GM12878 (cell line): ENCODE measurements at regions not wholly inside any gene's neighbourhood (a gene's known extent, or its start where the extent isn't known, plus 50 kb on each side); places are given as distances from the start of the nearest gene placed in this dataset.

Source experiments
- ATAC-seq: fragments of 200-7000 bp; cut with Tn5 transposase; 3 replicates; pipeline ENCODE4 v1.9.1; 2020; ENCODE audit warnings: mild to moderate bottlenecking, moderate library complexity
- BruUV-seq: library from RNA; stranded (reverse); fragments of 400-500 nt; replicated peaks from 2 replicates; lab custom pipeline; 2021; lab: Mats Ljungman, UMichigan
- CTCF ChIA-PET: fragments of 300-600 bp; sonication (Branson Sonifier 250); formaldehyde crosslinking; extraction: SDS; loops from one replicate; lab custom pipeline; 2021; ENCODE audit warnings: inconsistent platforms; lab: Yijun Ruan, JAX
- POLR2A ChIA-PET: fragments of 350-600 bp; formaldehyde crosslinking; extraction: SDS; loops from one replicate; lab custom pipeline; 2021; ENCODE audit warnings: inconsistent platforms; lab: Charles Lee
- RAD21 ChIA-PET: fragments of 300-600 bp; sonication (Branson Sonifier 250); formaldehyde crosslinking; loops from one replicate; lab custom pipeline; 2023; ENCODE audit warnings: antibody characterized with exemption; ENCODE audit not compliant: unreplicated experiment; lab: Charles Lee
- SMC1A ChIA-PET: fragments of 300-600 bp; sonication (Branson Sonifier 250); formaldehyde crosslinking; loops from one replicate; lab custom pipeline; 2023; ENCODE audit not compliant: unreplicated experiment, uncharacterized antibody; lab: Charles Lee
- DNase-seq: peaks from one replicate; pipeline ENCODE4 v3.0.0-alpha.2; 2011; ENCODE audit warnings: low read depth, low spot score
- FAIRE-seq: peaks from 3 replicates; lab custom pipeline; 2011; peaks lifted over from hg19 to GRCh38; lab: Jason Lieb, UNC
- H2AFZ ChIP-seq: 2 replicates; pipeline ENCODE4 v1.6.0; 2011; ENCODE audit warnings: low read depth, low read length, control low read depth; ENCODE audit not compliant: control insufficient read depth
- H3K27ac ChIP-seq: 2 replicates; pipeline ENCODE4 v1.5.1; 2011; ENCODE audit warnings: control low read depth; ENCODE audit not compliant: control insufficient read depth, insufficient read depth
- H3K27me3 ChIP-seq, 2 experiments: replicated peaks in 1 of 2; 2 replicates each; pipeline versions ENCODE4 v1.6.0 to v1.6.1; 2011; ENCODE audit warnings: low read length in 1 of 2; ENCODE audit not compliant: control insufficient read depth in 2 of 2, insufficient read depth in 2 of 2
- H3K36me3 ChIP-seq, 2 experiments: 2 replicates each; pipeline ENCODE4 v1.5.1; 2011; ENCODE audit warnings: low read length in 1 of 2; ENCODE audit not compliant: control insufficient read depth in 2 of 2, insufficient read depth in 2 of 2
- H3K4me1 ChIP-seq: 2 replicates; pipeline ENCODE4 v1.6.1; 2011; ENCODE audit warnings: mild to moderate bottlenecking, low read length, moderate library complexity, mixed read lengths; ENCODE audit not compliant: control insufficient read depth, insufficient read depth
- H3K4me2 ChIP-seq: 2 replicates; pipeline ENCODE4 v1.6.0; 2011; ENCODE audit warnings: control low read depth; ENCODE audit not compliant: control insufficient read depth, insufficient read depth
- H3K4me3 ChIP-seq: fragments of 200-600 bp; sonication (generic); 2 replicates; pipeline ENCODE4 v1.5.1; 2016
- H3K79me2 ChIP-seq: 2 replicates; pipeline ENCODE4 v1.6.0; 2011; ENCODE audit warnings: low read length; ENCODE audit not compliant: control insufficient read depth, insufficient read depth
- H3K9ac ChIP-seq: 2 replicates; pipeline ENCODE4 v1.8.0; 2011; ENCODE audit warnings: low read length, control low read depth, mixed read lengths; ENCODE audit not compliant: control insufficient read depth, insufficient read depth
- H3K9me3 ChIP-seq: replicated peaks from 3 replicates; pipeline ENCODE4 v1.5.1; 2011; ENCODE audit warnings: mild to moderate bottlenecking, low read length; ENCODE audit not compliant: control insufficient read depth, insufficient read depth
- H4K20me1 ChIP-seq: 2 replicates; pipeline ENCODE4 v1.6.0; 2011; ENCODE audit not compliant: control insufficient read depth, insufficient read depth
- EP300 ChIP-seq, 2 experiments: fragments of 150-350 bp in 1 of 2; IDR thresholded peaks; 2 replicates each; pipeline ENCODE4 v1.6.1; 2011 to 2012; ENCODE audit warnings: low read depth in 2 of 2, low read length in 2 of 2, borderline replicate concordance in 1 of 2, improper control_type of control experiment in 1 of 2, inconsistent platforms in 1 of 2; ENCODE audit not compliant: control insufficient read depth in 1 of 2
- FOXM1 ChIP-seq: IDR thresholded peaks from 2 replicates; pipeline ENCODE4 v1.6.1; 2012; ENCODE audit warnings: low read depth, mild to moderate bottlenecking, inconsistent platforms, low read length, moderate library complexity
- NBN ChIP-seq: fragments of 450-650 bp; IDR thresholded peaks from 2 replicates; pipeline ENCODE4 v1.6.1; 2016
- NFIC ChIP-seq: IDR thresholded peaks from 2 replicates; pipeline ENCODE4 v1.6.1; 2012; ENCODE audit warnings: low read depth, mild to moderate bottlenecking, inconsistent platforms, low read length, moderate library complexity
- POLR2AphosphoS2 ChIP-seq: IDR thresholded peaks from 2 replicates; pipeline ENCODE4 v1.6.1; 2011; ENCODE audit warnings: low read depth, mild to moderate bottlenecking, low read length, improper control_type of control experiment, moderate library complexity
- RFX5 ChIP-seq: IDR thresholded peaks from 2 replicates; pipeline ENCODE4 v1.6.1; 2011; ENCODE audit warnings: low read depth, low read length, improper control_type of control experiment
- SKIL ChIP-seq: fragments of 450-650 bp; IDR thresholded peaks from 2 replicates; pipeline ENCODE4 v1.6.1; 2017; ENCODE audit warnings: mild to moderate bottlenecking, low read depth, inconsistent platforms; ENCODE audit not compliant: poor library complexity, severe bottlenecking
- SP1 ChIP-seq: IDR thresholded peaks from one replicate; pipeline ENCODE4 v1.6.1; 2011; ENCODE audit warnings: low read depth, low read length
- WGBS: methylation state at CpG from one replicate; pipeline ENCODE4 v1.1.6; 2016; ENCODE audit warnings: low lambda C conversion rate; ENCODE audit not compliant: insufficient replicate concordance, insufficient coverage; ENCODE audit errors: missing lambda C conversion rate; 5-methylcytosine and 5-hydroxymethylcytosine counted together
- in situ Hi-C: fragments of 300-500 bp; cut with MboI; formaldehyde crosslinking; loops from 9 replicates; pipeline ENCODE4 v1.14.3; 2018; ENCODE audit warnings: mixed read lengths
- intact Hi-C: fragments of 100-400 bp; cut with micrococcal nuclease; formaldehyde crosslinking; loops from one replicate; pipeline ENCODE4 v1.14.2; 2022; ENCODE audit not compliant: unreplicated experiment
- TF ChIP-seq, protein P1 (sequence below): fragments of 450-650 bp; IDR thresholded peaks from 2 replicates; pipeline ENCODE4 v1.6.1; 2018; ENCODE audit warnings: borderline replicate concordance, mild to moderate bottlenecking; ENCODE audit not compliant: partially characterized antibody
- TF ChIP-seq, protein P2 (sequence below): IDR thresholded peaks from 2 replicates; pipeline ENCODE4 v1.6.1; 2011; ENCODE audit warnings: low read depth, low read length, improper control_type of control experiment, borderline replicate concordance

- H3K36me3 ChIP-seq = no peaks in the 10 kb centered on the region
- H3K9me3 ChIP-seq = no peaks in the 10 kb centered on the region
- H3K4me2 ChIP-seq = no peak overlapping the region
- in situ Hi-C loops (no loop called here), intact Hi-C loops (no loop called here)
- H3K4me1 ChIP-seq = no peaks in the 10 kb centered on the region
- H3K27ac ChIP-seq = no peak overlapping the region
- FAIRE-seq (no peak), ATAC-seq (no peak), DNase-seq (no peak)
- no TSS peak for BruUV-seq
- H3K79me2 ChIP-seq = no peaks in the 10 kb centered on the region
- ChIA-PET SMC1A (no interaction called here), RAD21 (no interaction called here), CTCF (no interaction called here), POLR2A (no interaction called here)
- no peak overlapping the region for H2AFZ ChIP-seq
- no peak overlapping the region for H3K9ac ChIP-seq
- no peak for TF ChIP-seq RFX5
- no peak for TF ChIP-seq NBN
- no peak for TF ChIP-seq SKIL
- no peak for TF ChIP-seq POLR2AphosphoS2
- no peak for TF ChIP-seq EP300 (IDR thresholded peaks at IDR 0.05; ENCODE audit: borderline replicate concordance in 1 of 2, control insufficient read depth in 1 of 2, low read depth in 2 of 2, low read length in 2 of 2)
- TF ChIP-seq SP1 = no peak
- TF ChIP-seq, protein P1, sequence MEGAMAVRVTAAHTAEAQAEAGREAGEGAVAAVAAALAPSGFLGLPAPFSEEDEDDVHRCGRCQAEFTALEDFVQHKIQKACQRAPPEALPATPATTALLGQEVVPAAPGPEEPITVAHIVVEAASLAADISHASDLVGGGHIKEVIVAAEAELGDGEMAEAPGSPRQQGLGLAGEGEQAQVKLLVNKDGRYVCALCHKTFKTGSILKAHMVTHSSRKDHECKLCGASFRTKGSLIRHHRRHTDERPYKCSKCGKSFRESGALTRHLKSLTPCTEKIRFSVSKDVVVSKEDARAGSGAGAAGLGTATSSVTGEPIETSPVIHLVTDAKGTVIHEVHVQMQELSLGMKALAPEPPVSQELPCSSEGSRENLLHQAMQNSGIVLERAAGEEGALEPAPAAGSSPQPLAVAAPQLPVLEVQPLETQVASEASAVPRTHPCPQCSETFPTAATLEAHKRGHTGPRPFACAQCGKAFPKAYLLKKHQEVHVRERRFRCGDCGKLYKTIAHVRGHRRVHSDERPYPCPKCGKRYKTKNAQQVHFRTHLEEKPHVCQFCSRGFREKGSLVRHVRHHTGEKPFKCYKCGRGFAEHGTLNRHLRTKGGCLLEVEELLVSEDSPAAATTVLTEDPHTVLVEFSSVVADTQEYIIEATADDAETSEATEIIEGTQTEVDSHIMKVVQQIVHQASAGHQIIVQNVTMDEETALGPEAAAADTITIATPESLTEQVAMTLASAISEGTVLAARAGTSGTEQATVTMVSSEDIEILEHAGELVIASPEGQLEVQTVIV = no peak
- no peak for TF ChIP-seq NFIC
- no peak for TF ChIP-seq FOXM1
- TF ChIP-seq, protein P2, sequence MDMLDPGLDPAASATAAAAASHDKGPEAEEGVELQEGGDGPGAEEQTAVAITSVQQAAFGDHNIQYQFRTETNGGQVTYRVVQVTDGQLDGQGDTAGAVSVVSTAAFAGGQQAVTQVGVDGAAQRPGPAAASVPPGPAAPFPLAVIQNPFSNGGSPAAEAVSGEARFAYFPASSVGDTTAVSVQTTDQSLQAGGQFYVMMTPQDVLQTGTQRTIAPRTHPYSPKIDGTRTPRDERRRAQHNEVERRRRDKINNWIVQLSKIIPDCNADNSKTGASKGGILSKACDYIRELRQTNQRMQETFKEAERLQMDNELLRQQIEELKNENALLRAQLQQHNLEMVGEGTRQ = no peak
- no peak overlapping the region for H3K4me3 ChIP-seq
- H3K27me3 ChIP-seq = no peaks in the 10 kb centered on the region
- H4K20me1 ChIP-seq = no peaks in the 10 kb centered on the region
- 28% methylated on average over 6 of the region's 6 CpGs for WGBS
Observed at GRCh38 chr12:24488906-24489619, 459.8 kb downstream of the BCAT1 start.
